A549 (cell line): ENCODE measurements at regions not wholly inside any gene's neighbourhood (a gene's known extent, or its start where the extent isn't known, plus 50 kb on each side); places are given as distances from the start of the nearest gene placed in this dataset.
A peak's percentile ranks its signal among the peaks of the same experiment; 100 is the strongest.

Experiments used
- ATAC-seq, 2 experiments: fragments of 200-7000 bp in 1 of 2; fragments of >200 bp in 1 of 2; cut with Nextera tagmentation in 1 of 2; cut with Tn5 transposase in 1 of 2; 3 replicates each; pipeline versions ENCODE4 v1.8.0 to v1.9.1; 2018 to 2020; ENCODE audit warnings: mild to moderate bottlenecking in 1 of 2, moderate library complexity in 1 of 2
- CTCF ChIA-PET: fragments of 300-600 bp; sonication (Branson Sonifier 250); formaldehyde crosslinking; extraction: SDS; loops from one replicate; lab custom pipeline; 2021; ENCODE audit warnings: antibody characterized with exemption, inconsistent platforms; lab: Yijun Ruan, JAX
- POLR2A ChIA-PET: fragments of 350-600 bp; formaldehyde crosslinking; extraction: SDS; loops from one replicate; lab custom pipeline; 2021; ENCODE audit warnings: antibody characterized with exemption, inconsistent platforms; lab: Yijun Ruan, JAX
- DNase-seq, 2 experiments: peaks; one replicate each; pipeline versions ENCODE4 v3.0.0 to v3.0.0-alpha.2; 2011 to 2016; ENCODE audit warnings: low read depth in 1 of 2, low spot score in 1 of 2
- FAIRE-seq: peaks from 2 replicates; lab custom pipeline; 2011; peaks lifted over from hg19 to GRCh38; lab: Jason Lieb, UNC
- H3K27ac ChIP-seq, 2 experiments: fragments of >200 bp; sonication (Bioruptor Twin); formaldehyde crosslinking; 3 replicates each; pipeline ENCODE4 v1.5.1; 2016 to 2017
- H3K4me1 ChIP-seq: fragments of >200 bp; sonication (Bioruptor Twin); formaldehyde crosslinking; 3 replicates; pipeline ENCODE4 v1.6.1; 2016
- H3K4me2 ChIP-seq: fragments of >200 bp; sonication (Bioruptor Twin); formaldehyde crosslinking; 3 replicates; pipeline ENCODE4 v1.6.1; 2016
- H3K4me3 ChIP-seq: fragments of >200 bp; sonication (Bioruptor Twin); formaldehyde crosslinking; 3 replicates; pipeline ENCODE4 v1.5.1; 2016
- H3K9me3 ChIP-seq: fragments of >200 bp; sonication (Bioruptor Twin); formaldehyde crosslinking; 3 replicates; pipeline ENCODE4 v1.6.1; 2016
- ATOH8 ChIP-seq: fragments of 250-450 bp; sonication (Bioruptor Pico); IDR thresholded peaks from 2 replicates; pipeline ENCODE4 v1.5.0; 2020; ENCODE audit warnings: low read depth, mild to moderate bottlenecking, moderate library complexity
- BHLHE40 ChIP-seq: IDR thresholded peaks from 2 replicates; pipeline ENCODE4 v1.6.1; 2012; ENCODE audit warnings: low read depth, low read length, inconsistent platforms
- CBX8 ChIP-seq: fragments of 200-600 bp; sonication (generic); IDR thresholded peaks from 2 replicates; pipeline ENCODE4 v1.6.1; 2016
- E2F6 ChIP-seq: IDR thresholded peaks from 2 replicates; pipeline ENCODE4 v1.6.1; 2012; ENCODE audit warnings: low read depth, borderline replicate concordance
- ELK1 ChIP-seq: fragments of 150-350 bp; IDR thresholded peaks from 2 replicates; pipeline ENCODE4 v1.6.1; 2014; ENCODE audit warnings: low read depth, mild to moderate bottlenecking, low read length
- ESRRA ChIP-seq: fragments of 150-350 bp; IDR thresholded peaks from 2 replicates; pipeline ENCODE4 v1.6.1; 2014; ENCODE audit warnings: mild to moderate bottlenecking, low read length, borderline replicate concordance
- FOSB ChIP-seq: fragments of 250-450 bp; sonication (Bioruptor Pico); IDR thresholded peaks from 2 replicates; pipeline ENCODE4 v1.5.0; 2020; ENCODE audit warnings: mild to moderate bottlenecking, moderate library complexity
- HES2 ChIP-seq: fragments of >200 bp; sonication (Bioruptor Twin); formaldehyde crosslinking; IDR thresholded peaks from 2 replicates; pipeline ENCODE4 v1.6.1; 2016
- HMGXB4 ChIP-seq: fragments of 250-450 bp; sonication (Bioruptor Pico); IDR thresholded peaks from 2 replicates; pipeline ENCODE4 v1.5.0; 2021; ENCODE audit warnings: mild to moderate bottlenecking, moderate library complexity, borderline replicate concordance
- HOXA7 ChIP-seq: fragments of 250-450 bp; sonication (Bioruptor Pico); IDR thresholded peaks from 2 replicates; pipeline ENCODE4 v1.5.0; 2020; ENCODE audit warnings: mild to moderate bottlenecking, moderate library complexity
- HOXB13 ChIP-seq: fragments of 250-450 bp; sonication (Bioruptor Pico); IDR thresholded peaks from 2 replicates; pipeline ENCODE4 v1.5.0; 2020; ENCODE audit warnings: low read depth, mild to moderate bottlenecking, moderate library complexity
- JUN ChIP-seq, 2 experiments: fragments of >200 bp; sonication (Bioruptor Twin); formaldehyde crosslinking; IDR thresholded peaks; 2 replicates in 1 of 2; 3 replicates in 1 of 2; pipeline ENCODE4 v1.6.1; 2016 to 2017
- JUNB ChIP-seq: fragments of >200 bp; sonication (Bioruptor Twin); formaldehyde crosslinking; IDR thresholded peaks from 2 replicates; pipeline ENCODE4 v1.6.1; 2016
- KDM1A ChIP-seq: fragments of 200-600 bp; sonication (generic); IDR thresholded peaks from 2 replicates; pipeline ENCODE4 v1.6.1; 2016; ENCODE audit warnings: low read depth, mild to moderate bottlenecking
- KDM5A ChIP-seq: fragments of 200-600 bp; sonication (generic); IDR thresholded peaks from 2 replicates; pipeline ENCODE4 v1.6.1; 2016; ENCODE audit warnings: antibody characterized with exemption, mild to moderate bottlenecking
- MAFK ChIP-seq: fragments of 450-650 bp; IDR thresholded peaks from 2 replicates; pipeline ENCODE4 v1.6.1; 2014; ENCODE audit not compliant: partially characterized antibody
- MYC ChIP-seq: IDR thresholded peaks from 2 replicates; pipeline ENCODE4 v1.6.1; 2012; ENCODE audit warnings: mild to moderate bottlenecking, inconsistent platforms, low read length, improper control_type of control experiment, borderline replicate concordance
- PBX3 ChIP-seq: IDR thresholded peaks from 2 replicates; pipeline ENCODE4 v1.6.1; 2012
- POLR2A ChIP-seq: IDR thresholded peaks from 2 replicates; pipeline ENCODE4 v1.6.1; 2012; ENCODE audit warnings: mild to moderate bottlenecking, low read length
- POLR2AphosphoS2 ChIP-seq: conservative IDR thresholded peaks from 2 replicates; pipeline ENCODE4 v1.6.1; 2012; ENCODE audit warnings: low read length, improper control_type of control experiment, inconsistent platforms
- RCOR1 ChIP-seq: fragments of 150-350 bp; IDR thresholded peaks from 2 replicates; pipeline ENCODE4 v1.6.1; 2014; ENCODE audit warnings: antibody characterized with exemption, low read length, low read depth
- SREBF2 ChIP-seq: fragments of 450-650 bp; IDR thresholded peaks from 2 replicates; pipeline ENCODE4 v1.6.1; 2014; ENCODE audit warnings: mild to moderate bottlenecking, moderate library complexity
- TFCP2L1 ChIP-seq: fragments of 250-450 bp; sonication (Bioruptor Pico); IDR thresholded peaks from 2 replicates; pipeline ENCODE4 v1.5.0; 2021; ENCODE audit warnings: mild to moderate bottlenecking
- WGBS: methylation state at CpG from one replicate; pipeline ENCODE4 v1.1.6; 2017; ENCODE audit errors: missing lambda C conversion rate; 5-methylcytosine and 5-hydroxymethylcytosine counted together

GRCh38 chr10:78272329-78272728, 238.7 kb downstream of the RPS24 start:
- Histone ChIP-seq H3K4me1 (0 out of 3 replicates have a peak, but pooled peaks cover 3% of the 10 kb centered on the region), H3K9me3 (no peaks in the 10 kb centered on the region), H3K4me3 (no peak overlapping the region), H3K4me2 (no peak overlapping the region), H3K27ac (no peak overlapping the region)
- ChIA-PET POLR2A (interaction anchor here (0.6 kb wide), 1 partner anchor 56 kb away, joined by 3 read pairs; no protein-coding TSS in a partner anchor), CTCF (interaction anchor here (1.2 kb wide), 1 partner anchor 32 kb away, joined by 4 read pairs; no protein-coding TSS in a partner anchor)
- no peak for TF ChIP-seq SREBF2
- DNase-seq (no peak), FAIRE-seq (no peak), ATAC-seq (no peak)

- 43% methylated on average over 3 of the region's 4 CpGs for WGBS
- DNase-seq (no peak), FAIRE-seq (no peak), ATAC-seq (no peak)
- POLR2A ChIA-PET: no interaction called here
- Histone ChIP-seq H3K4me3 (no peak overlapping the region), H3K27ac (no peak overlapping the region), H3K9me3 (no peaks in the 10 kb centered on the region), H3K4me2 (no peak overlapping the region), H3K4me1 (no peaks in the 10 kb centered on the region)
- CTCF ChIA-PET: interaction anchor here (1.1 to 1.7 kb wide), 4 partner anchors 10 to 382 kb away, joined by 3 to 4 read pairs (median 3); no protein-coding TSS in a partner anchor
- TF ChIP-seq E2F6: no peak
- no peak for TF ChIP-seq HES2
Measured at GRCh38 chr10:78274491-78274890, 240.8 kb downstream of the RPS24 start.

GRCh38 chr10:78276139-78276538, 242.5 kb downstream of the RPS24 start:
- FAIRE-seq: no peak
- Histone ChIP-seq H3K27ac (no peak overlapping the region), H3K9me3 (no peaks in the 10 kb centered on the region), H3K4me1 (no peaks in the 10 kb centered on the region), H3K4me3 (no peak overlapping the region)
- CTCF ChIA-PET: interaction anchor here (1.7 kb wide), 1 partner anchor 12 kb away, joined by 4 read pairs; no protein-coding TSS in a partner anchor
- ATAC-seq: no peak
- no peak for TF ChIP-seq POLR2A
- TF ChIP-seq HOXB13 (CRISPR knock-in tag): no peak
- TF ChIP-seq POLR2AphosphoS2: no peak
- TF ChIP-seq ELK1: no peak
- TF ChIP-seq KDM1A: no peak
- TF ChIP-seq FOSB (CRISPR knock-in tag): no peak
- no peak for TF ChIP-seq BHLHE40
- TF ChIP-seq ATOH8: no peak
- TF ChIP-seq JUN (IDR thresholded peaks at IDR 0.05): no peak
- TF ChIP-seq ESRRA: no peak
- no peak for TF ChIP-seq MAFK
- TF ChIP-seq, all 56 proteins: peak for 0
- no peak for DNase-seq
- 95% methylated on average over 1 of the region's 1 CpG for WGBS
- POLR2A ChIA-PET: no interaction called here
- H3K4me2 ChIP-seq: no peak overlapping the region

GRCh38 chr10:78277314-78278057, 243.8 kb downstream of the RPS24 start:
- Histone ChIP-seq H3K4me1 (no peaks in the 10 kb centered on the region), H3K4me3 (no peak overlapping the region), H3K4me2 (no peak overlapping the region), H3K9me3 (no peaks in the 10 kb centered on the region), H3K27ac (peak overlapping the region in 1 of 2 experiments; percentile 25; a peak in 2 of 6 replicates)
- WGBS: 74% methylated on average over 10 of the region's 11 CpGs
- FAIRE-seq: no peak
- no peak for ATAC-seq
- no peak for TF ChIP-seq FOSB (CRISPR knock-in tag)
- no peak for TF ChIP-seq HOXA7 (CRISPR knock-in tag)
- TF ChIP-seq MYC: no peak
- no peak for TF ChIP-seq RCOR1
- TF ChIP-seq ESRRA: no peak
- no peak for TF ChIP-seq PBX3
- no peak for TF ChIP-seq TFCP2L1 (CRISPR knock-in tag)
- TF ChIP-seq JUNB: no peak
- no peak for TF ChIP-seq HMGXB4 (CRISPR knock-in tag)
- TF ChIP-seq CBX8: no peak
- no peak for TF ChIP-seq KDM5A
- ChIA-PET POLR2A (no interaction called here), CTCF (interaction anchor here (0.9 kb wide), 1 partner anchor 11 kb away, joined by 4 read pairs; no protein-coding TSS in a partner anchor)
- no peak for DNase-seq
